SK-N-SH treated with all-trans-retinoic acid at 6 μM for 48 hours (cell line): ENCODE measurements at regions not wholly inside any gene's neighbourhood (a gene's known extent, or its start where the extent isn't known, plus 50 kb on each side); places are given as distances from the start of the nearest gene placed in this dataset.

ENCODE experiments used
- ATAC-seq: fragments of 200-7000 bp; cut with Tn5 transposase; 3 replicates; pipeline ENCODE4 v1.9.1; 2020; ENCODE audit warnings: mild to moderate bottlenecking, moderate library complexity
- ARNTL ChIP-seq: fragments of 450-650 bp; formaldehyde crosslinking; IDR thresholded peaks from 2 replicates; pipeline ENCODE4 v1.5.0; 2020; ENCODE audit warnings: low read depth, mild to moderate bottlenecking, moderate library complexity, borderline replicate concordance
- BACH2 ChIP-seq: fragments of 250-450 bp; sonication (Bioruptor Pico); IDR thresholded peaks from 2 replicates; pipeline ENCODE4 v1.9.0; 2021; ENCODE audit warnings: mild to moderate bottlenecking, borderline replicate concordance
- CSDC2 ChIP-seq: fragments of 250-450 bp; sonication (Bioruptor Pico); IDR thresholded peaks from 2 replicates; pipeline ENCODE4 v1.5.0; 2020; ENCODE audit warnings: mild to moderate bottlenecking, moderate library complexity
- ESRRG ChIP-seq: fragments of 250-450 bp; sonication (Bioruptor Pico); IDR thresholded peaks from 2 replicates; pipeline ENCODE4 v1.6.1; 2021; ENCODE audit warnings: mild to moderate bottlenecking
- GLIS3 ChIP-seq: fragments of 250-450 bp; sonication (Bioruptor Pico); IDR thresholded peaks from 2 replicates; pipeline ENCODE4 v1.5.0; 2020; ENCODE audit warnings: mild to moderate bottlenecking, moderate library complexity
- ISL1 ChIP-seq: fragments of 250-450 bp; sonication (Bioruptor Pico); IDR thresholded peaks from 2 replicates; pipeline ENCODE4 v2.1.2; 2022; ENCODE audit warnings: mild to moderate bottlenecking, moderate library complexity
- OSR1 ChIP-seq: fragments of 250-450 bp; sonication (Bioruptor Pico); IDR thresholded peaks from 2 replicates; pipeline ENCODE4 v1.8.0; 2022; ENCODE audit warnings: moderate library complexity, mild to moderate bottlenecking, inconsistent platforms
- PPARA ChIP-seq: fragments of 250-450 bp; sonication (Bioruptor Pico); IDR thresholded peaks from 2 replicates; pipeline ENCODE4 v1.5.0; 2020; ENCODE audit warnings: mild to moderate bottlenecking, borderline replicate concordance
- RARB ChIP-seq: fragments of 250-450 bp; sonication (Bioruptor Pico); IDR thresholded peaks from 2 replicates; pipeline ENCODE4 v1.8.0; 2021; ENCODE audit warnings: mild to moderate bottlenecking, moderate library complexity
- SNAI2 ChIP-seq: fragments of 250-450 bp; sonication (Bioruptor Pico); IDR thresholded peaks from 2 replicates; pipeline ENCODE4 v1.5.0; 2020; ENCODE audit warnings: mild to moderate bottlenecking, moderate library complexity
- TCF4 ChIP-seq: fragments of 250-450 bp; sonication (Bioruptor Pico); IDR thresholded peaks from 2 replicates; pipeline ENCODE4 v1.8.0; 2021; ENCODE audit warnings: mild to moderate bottlenecking, moderate library complexity, borderline replicate concordance
- TOX ChIP-seq: fragments of 250-450 bp; sonication (Bioruptor Pico); IDR thresholded peaks from 2 replicates; pipeline ENCODE4 v1.8.0; 2021; ENCODE audit warnings: mild to moderate bottlenecking, moderate library complexity, borderline replicate concordance
- ZC3H10 ChIP-seq: fragments of 250-450 bp; sonication (Bioruptor Pico); IDR thresholded peaks from 2 replicates; pipeline ENCODE4 v1.5.1; 2021; ENCODE audit warnings: mild to moderate bottlenecking, moderate library complexity
- ZFP3 ChIP-seq: fragments of 250-450 bp; sonication (Bioruptor Pico); IDR thresholded peaks from 2 replicates; pipeline ENCODE4 v1.5.0; 2020; ENCODE audit warnings: mild to moderate bottlenecking, moderate library complexity
- ZFP30 ChIP-seq: fragments of 450-650 bp; formaldehyde crosslinking; IDR thresholded peaks from 2 replicates; pipeline ENCODE4 v1.5.0; 2022; ENCODE audit warnings: mild to moderate bottlenecking, moderate library complexity
- ZNF565 ChIP-seq: fragments of 450-650 bp; formaldehyde crosslinking; conservative IDR thresholded peaks from 2 replicates; pipeline ENCODE4 v1.5.0; 2020; ENCODE audit warnings: low read depth, mild to moderate bottlenecking, moderate library complexity
- ZNF70 ChIP-seq: fragments of 450-650 bp; formaldehyde crosslinking; IDR thresholded peaks from 2 replicates; pipeline ENCODE4 v1.5.0; 2020; ENCODE audit warnings: mild to moderate bottlenecking, moderate library complexity
- ZNF8 ChIP-seq: fragments of 450-650 bp; formaldehyde crosslinking; IDR thresholded peaks from 2 replicates; pipeline ENCODE4 v1.5.0; 2020; ENCODE audit warnings: mild to moderate bottlenecking, moderate library complexity
- TF ChIP-seq, protein P1 (sequence below): fragments of 250-450 bp; sonication (Bioruptor Pico); IDR thresholded peaks from 2 replicates; pipeline ENCODE4 v1.8.0; 2021; ENCODE audit warnings: low read depth, mild to moderate bottlenecking, moderate library complexity, borderline replicate concordance
- TF ChIP-seq, protein P2 (sequence below): fragments of 250-450 bp; sonication (Bioruptor Pico); IDR thresholded peaks from 2 replicates; pipeline ENCODE4 v1.5.1; 2020; ENCODE audit warnings: low read depth, mild to moderate bottlenecking, moderate library complexity
- TF ChIP-seq, protein P3 (sequence below): fragments of 250-450 bp; sonication (Bioruptor Pico); IDR thresholded peaks from 2 replicates; pipeline ENCODE4 v1.5.0; 2020; ENCODE audit warnings: mild to moderate bottlenecking, moderate library complexity
- TF ChIP-seq, protein P4 (sequence below): fragments of 250-450 bp; sonication (Bioruptor Pico); IDR thresholded peaks from 2 replicates; pipeline ENCODE4 v1.8.0; 2020; ENCODE audit warnings: mild to moderate bottlenecking, moderate library complexity, borderline replicate concordance
- TF ChIP-seq, protein P5 (sequence below): fragments of 250-450 bp; sonication (Bioruptor Pico); IDR thresholded peaks from 2 replicates; pipeline ENCODE4 v1.5.1; 2021; ENCODE audit warnings: mild to moderate bottlenecking, moderate library complexity

DNA sequence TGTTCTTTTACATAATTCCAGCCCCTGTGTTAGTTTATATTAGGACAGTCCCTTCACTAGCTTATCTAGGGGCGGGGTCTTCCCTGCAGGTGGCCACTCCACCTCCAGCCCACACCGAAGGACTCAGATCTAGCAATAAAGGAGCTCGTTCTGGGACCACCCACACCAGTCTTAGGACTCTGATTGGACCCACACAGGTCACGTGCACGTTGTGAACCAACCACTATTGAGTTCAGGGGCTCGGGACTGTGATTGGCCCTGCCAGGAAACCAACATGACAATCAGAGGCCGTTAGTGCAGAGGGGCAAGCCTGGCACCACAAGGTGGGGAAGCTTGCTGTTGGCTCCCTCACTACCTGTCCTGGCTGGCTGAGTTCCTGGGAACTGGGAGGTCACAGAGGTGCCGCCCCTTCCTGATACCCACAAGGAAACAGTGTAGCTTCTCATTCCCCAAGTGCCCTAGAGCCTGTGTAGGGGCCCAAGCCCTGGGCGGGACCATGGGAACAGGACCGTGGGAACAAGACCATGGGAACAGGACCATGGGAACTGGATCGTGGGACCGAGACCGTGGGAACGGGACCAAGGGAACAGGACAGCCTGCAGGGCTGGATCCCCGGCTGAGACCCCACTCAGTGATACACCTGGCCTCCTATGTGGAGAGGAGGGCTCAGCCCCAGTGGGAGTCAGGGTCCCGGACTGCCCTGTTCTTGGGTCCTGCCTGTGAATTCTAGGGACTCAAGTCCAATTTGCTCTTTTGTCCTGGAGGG, 297.8 kb downstream of the ADGRD1 start:
- TF ChIP-seq ARNTL (CRISPR knock-in tag) (no peak), RARB (CRISPR knock-in tag) (no peak), TCF4 (no peak), ZFP3 (no peak), BACH2 (CRISPR knock-in tag) (no peak), ZNF70 (CRISPR knock-in tag) (no peak), CSDC2 (no peak), SNAI2 (CRISPR knock-in tag) (no peak), OSR1 (CRISPR knock-in tag) (no peak), PPARA (CRISPR knock-in tag) (no peak), ZFP30 (no peak), ESRRG (CRISPR knock-in tag) (no peak), GLIS3 (no peak), ZC3H10 (no peak), TOX (CRISPR knock-in tag) (no peak), ZNF8 (CRISPR knock-in tag) (no peak)
- TF ChIP-seq, protein P1, sequence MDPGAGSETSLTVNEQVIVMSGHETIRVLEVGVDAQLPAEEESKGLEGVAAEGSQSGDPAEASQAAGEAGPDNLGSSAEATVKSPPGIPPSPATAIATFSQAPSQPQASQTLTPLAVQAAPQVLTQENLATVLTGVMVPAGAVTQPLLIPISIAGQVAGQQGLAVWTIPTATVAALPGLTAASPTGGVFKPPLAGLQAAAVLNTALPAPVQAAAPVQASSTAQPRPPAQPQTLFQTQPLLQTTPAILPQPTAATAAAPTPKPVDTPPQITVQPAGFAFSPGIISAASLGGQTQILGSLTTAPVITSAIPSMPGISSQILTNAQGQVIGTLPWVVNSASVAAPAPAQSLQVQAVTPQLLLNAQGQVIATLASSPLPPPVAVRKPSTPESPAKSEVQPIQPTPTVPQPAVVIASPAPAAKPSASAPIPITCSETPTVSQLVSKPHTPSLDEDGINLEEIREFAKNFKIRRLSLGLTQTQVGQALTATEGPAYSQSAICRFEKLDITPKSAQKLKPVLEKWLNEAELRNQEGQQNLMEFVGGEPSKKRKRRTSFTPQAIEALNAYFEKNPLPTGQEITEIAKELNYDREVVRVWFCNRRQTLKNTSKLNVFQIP (CRISPR knock-in tag): no peak
- TF ChIP-seq, protein P2, sequence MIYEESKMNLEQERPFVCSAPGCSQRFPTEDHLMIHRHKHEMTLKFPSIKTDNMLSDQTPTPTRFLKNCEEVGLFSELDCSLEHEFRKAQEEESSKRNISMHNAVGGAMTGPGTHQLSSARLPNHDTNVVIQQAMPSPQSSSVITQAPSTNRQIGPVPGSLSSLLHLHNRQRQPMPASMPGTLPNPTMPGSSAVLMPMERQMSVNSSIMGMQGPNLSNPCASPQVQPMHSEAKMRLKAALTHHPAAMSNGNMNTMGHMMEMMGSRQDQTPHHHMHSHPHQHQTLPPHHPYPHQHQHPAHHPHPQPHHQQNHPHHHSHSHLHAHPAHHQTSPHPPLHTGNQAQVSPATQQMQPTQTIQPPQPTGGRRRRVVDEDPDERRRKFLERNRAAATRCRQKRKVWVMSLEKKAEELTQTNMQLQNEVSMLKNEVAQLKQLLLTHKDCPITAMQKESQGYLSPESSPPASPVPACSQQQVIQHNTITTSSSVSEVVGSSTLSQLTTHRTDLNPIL (CRISPR knock-in tag): no peak
- TF ChIP-seq, protein P3, sequence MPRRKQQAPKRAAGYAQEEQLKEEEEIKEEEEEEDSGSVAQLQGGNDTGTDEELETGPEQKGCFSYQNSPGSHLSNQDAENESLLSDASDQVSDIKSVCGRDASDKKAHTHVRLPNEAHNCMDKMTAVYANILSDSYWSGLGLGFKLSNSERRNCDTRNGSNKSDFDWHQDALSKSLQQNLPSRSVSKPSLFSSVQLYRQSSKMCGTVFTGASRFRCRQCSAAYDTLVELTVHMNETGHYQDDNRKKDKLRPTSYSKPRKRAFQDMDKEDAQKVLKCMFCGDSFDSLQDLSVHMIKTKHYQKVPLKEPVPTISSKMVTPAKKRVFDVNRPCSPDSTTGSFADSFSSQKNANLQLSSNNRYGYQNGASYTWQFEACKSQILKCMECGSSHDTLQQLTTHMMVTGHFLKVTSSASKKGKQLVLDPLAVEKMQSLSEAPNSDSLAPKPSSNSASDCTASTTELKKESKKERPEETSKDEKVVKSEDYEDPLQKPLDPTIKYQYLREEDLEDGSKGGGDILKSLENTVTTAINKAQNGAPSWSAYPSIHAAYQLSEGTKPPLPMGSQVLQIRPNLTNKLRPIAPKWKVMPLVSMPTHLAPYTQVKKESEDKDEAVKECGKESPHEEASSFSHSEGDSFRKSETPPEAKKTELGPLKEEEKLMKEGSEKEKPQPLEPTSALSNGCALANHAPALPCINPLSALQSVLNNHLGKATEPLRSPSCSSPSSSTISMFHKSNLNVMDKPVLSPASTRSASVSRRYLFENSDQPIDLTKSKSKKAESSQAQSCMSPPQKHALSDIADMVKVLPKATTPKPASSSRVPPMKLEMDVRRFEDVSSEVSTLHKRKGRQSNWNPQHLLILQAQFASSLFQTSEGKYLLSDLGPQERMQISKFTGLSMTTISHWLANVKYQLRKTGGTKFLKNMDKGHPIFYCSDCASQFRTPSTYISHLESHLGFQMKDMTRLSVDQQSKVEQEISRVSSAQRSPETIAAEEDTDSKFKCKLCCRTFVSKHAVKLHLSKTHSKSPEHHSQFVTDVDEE (CRISPR knock-in tag): no peak
- ATAC-seq: no peak

DNA sequence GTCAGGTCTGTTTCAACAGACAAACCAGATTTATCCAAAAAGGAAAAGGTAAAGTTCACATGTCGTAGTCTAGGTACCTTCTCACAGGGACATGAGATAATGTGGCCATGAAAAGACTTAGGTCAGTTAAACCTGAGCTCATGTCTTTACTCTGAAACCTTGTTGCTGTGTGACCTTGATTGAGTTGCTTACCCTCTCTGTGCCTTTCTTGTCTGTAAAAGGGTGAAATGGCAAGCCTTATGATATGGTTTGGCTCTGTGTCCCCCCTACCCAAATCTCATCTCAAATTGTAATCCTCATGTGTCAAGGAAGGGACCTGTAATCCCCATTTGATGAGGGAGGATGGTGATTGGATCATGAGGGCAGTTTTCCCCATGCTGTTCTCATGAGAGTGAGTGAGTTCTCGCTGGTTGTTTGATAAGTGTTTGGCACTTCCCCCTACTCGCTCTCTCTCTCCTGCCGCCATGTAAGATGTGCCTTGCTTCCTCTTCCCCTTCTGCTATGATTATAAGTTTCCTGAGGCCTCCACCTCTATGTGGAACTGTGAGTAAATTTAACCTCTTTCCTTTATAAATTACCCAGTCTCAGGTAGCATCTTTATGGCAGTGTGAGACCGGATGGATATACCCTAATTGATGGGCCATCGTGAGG, 299.8 kb downstream of the ADGRD1 start:
- no peak for TF ChIP-seq SNAI2 (CRISPR knock-in tag)
- TF ChIP-seq, protein P1 (CRISPR knock-in tag): no peak
- TF ChIP-seq, protein P4, sequence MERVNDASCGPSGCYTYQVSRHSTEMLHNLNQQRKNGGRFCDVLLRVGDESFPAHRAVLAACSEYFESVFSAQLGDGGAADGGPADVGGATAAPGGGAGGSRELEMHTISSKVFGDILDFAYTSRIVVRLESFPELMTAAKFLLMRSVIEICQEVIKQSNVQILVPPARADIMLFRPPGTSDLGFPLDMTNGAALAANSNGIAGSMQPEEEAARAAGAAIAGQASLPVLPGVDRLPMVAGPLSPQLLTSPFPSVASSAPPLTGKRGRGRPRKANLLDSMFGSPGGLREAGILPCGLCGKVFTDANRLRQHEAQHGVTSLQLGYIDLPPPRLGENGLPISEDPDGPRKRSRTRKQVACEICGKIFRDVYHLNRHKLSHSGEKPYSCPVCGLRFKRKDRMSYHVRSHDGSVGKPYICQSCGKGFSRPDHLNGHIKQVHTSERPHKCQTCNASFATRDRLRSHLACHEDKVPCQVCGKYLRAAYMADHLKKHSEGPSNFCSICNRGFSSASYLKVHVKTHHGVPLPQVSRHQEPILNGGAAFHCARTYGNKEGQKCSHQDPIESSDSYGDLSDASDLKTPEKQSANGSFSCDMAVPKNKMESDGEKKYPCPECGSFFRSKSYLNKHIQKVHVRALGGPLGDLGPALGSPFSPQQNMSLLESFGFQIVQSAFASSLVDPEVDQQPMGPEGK (CRISPR knock-in tag): no peak
- no peak for TF ChIP-seq ZNF8 (CRISPR knock-in tag)
- no peak for TF ChIP-seq ZNF70 (CRISPR knock-in tag)
- TF ChIP-seq ZNF565 (CRISPR knock-in tag): no peak
- no peak for TF ChIP-seq RARB (CRISPR knock-in tag)
- no peak for TF ChIP-seq ESRRG (CRISPR knock-in tag)
- no peak for TF ChIP-seq ZC3H10
- TF ChIP-seq GLIS3: no peak
- TF ChIP-seq BACH2 (CRISPR knock-in tag): no peak
- TF ChIP-seq, protein P3 (CRISPR knock-in tag): no peak
- TF ChIP-seq ARNTL (CRISPR knock-in tag): no peak
- TF ChIP-seq, protein P5, sequence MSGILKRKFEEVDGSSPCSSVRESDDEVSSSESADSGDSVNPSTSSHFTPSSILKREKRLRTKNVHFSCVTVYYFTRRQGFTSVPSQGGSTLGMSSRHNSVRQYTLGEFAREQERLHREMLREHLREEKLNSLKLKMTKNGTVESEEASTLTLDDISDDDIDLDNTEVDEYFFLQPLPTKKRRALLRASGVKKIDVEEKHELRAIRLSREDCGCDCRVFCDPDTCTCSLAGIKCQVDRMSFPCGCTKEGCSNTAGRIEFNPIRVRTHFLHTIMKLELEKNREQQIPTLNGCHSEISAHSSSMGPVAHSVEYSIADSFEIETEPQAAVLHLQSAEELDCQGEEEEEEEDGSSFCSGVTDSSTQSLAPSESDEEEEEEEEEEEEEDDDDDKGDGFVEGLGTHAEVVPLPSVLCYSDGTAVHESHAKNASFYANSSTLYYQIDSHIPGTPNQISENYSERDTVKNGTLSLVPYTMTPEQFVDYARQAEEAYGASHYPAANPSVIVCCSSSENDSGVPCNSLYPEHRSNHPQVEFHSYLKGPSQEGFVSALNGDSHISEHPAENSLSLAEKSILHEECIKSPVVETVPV (CRISPR knock-in tag): no peak
- TF ChIP-seq ZFP3: no peak
- TF ChIP-seq PPARA (CRISPR knock-in tag): no peak
- TF ChIP-seq TCF4: no peak
- no peak for TF ChIP-seq OSR1 (CRISPR knock-in tag)
- no peak for TF ChIP-seq ISL1
- ATAC-seq: no peak
